Body of pancreas (tissue), 4 donors: ENCODE measurements at regions not wholly inside any gene's neighbourhood (a gene's known extent, or its start where the extent isn't known, plus 50 kb on each side); places are given as distances from the start of the nearest gene placed in this dataset.

Experiments used
- ATAC-seq: fragments of 150-250 bp; one replicate; pipeline ENCODE4 v1.9.1; 2016
- DNase-seq, 4 donors: peaks; one replicate each; pipeline ENCODE4 v3.0.0-alpha.2; 2019
- H3K27ac ChIP-seq, 4 donors: fragments of 200-600 bp; sonication (generic); 1 replicate in 3 of 4; 2 replicates in 1 of 4; pipeline versions ENCODE4 v1.5.1 to v1.6.1; 2016 to 2019; ENCODE audit warnings: mild to moderate bottlenecking in 1 of 4, mixed read lengths in 1 of 4, moderate library complexity in 1 of 4
- H3K27me3 ChIP-seq, 2 donors: fragments of 200-600 bp; sonication (generic); one replicate each; pipeline ENCODE4 v1.6.0; 2016; ENCODE audit warnings: mild to moderate bottlenecking in 1 of 2
- H3K36me3 ChIP-seq, 2 donors: fragments of 200-600 bp; sonication (generic); replicated peaks in 1 of 2; 2 replicates each; pipeline ENCODE4 v1.5.1; 2016; ENCODE audit warnings: low read depth in 2 of 2; ENCODE audit not compliant: insufficient read depth in 1 of 2
- H3K4me1 ChIP-seq: fragments of 200-600 bp; sonication (generic); one replicate; pipeline ENCODE4 v1.6.0; 2016
- H3K4me3 ChIP-seq, 2 donors: fragments of 200-600 bp; sonication (generic); 1 replicate in 1 of 2; 2 replicates in 1 of 2; pipeline ENCODE4 v1.5.1; 2016 to 2019
- H3K9me3 ChIP-seq, 3 donors: fragments of 200-600 bp; sonication (generic); 1 replicate in 2 of 3; 2 replicates in 1 of 3; pipeline ENCODE4 v1.5.1; 2016
- POLR2A ChIP-seq, 3 donors: fragments of 450-650 bp; IDR thresholded peaks; one replicate each; pipeline ENCODE4 v1.6.1; 2016; ENCODE audit warnings: antibody characterized with exemption in 3 of 3, mild to moderate bottlenecking in 2 of 3
- WGBS, 2 donors: methylation state at CpG; one replicate each; pipeline ENCODE4 v1.1.5; 2017; 5-methylcytosine and 5-hydroxymethylcytosine counted together
- intact Hi-C: fragments of 100-400 bp; cut with DNase I; formaldehyde crosslinking; loops from one replicate; pipeline ENCODE4 v1.15.1; 2023
- TF ChIP-seq, protein P1 (sequence below), 7 experiments: fragments of 450-650 bp in 4 of 7; fragments of 200-600 bp in 3 of 7; sonication (generic) in 3 of 7; IDR thresholded peaks; one replicate each; pipeline ENCODE4 v1.5.1; 2016 to 2019; ENCODE audit warnings: antibody characterized with exemption in 7 of 7

- ATAC-seq (no peak), DNase-seq (peak in 3 of 4 donors; percentile 17 to 32 (median 22))
- Histone ChIP-seq H3K27ac (peak overlapping the region in 3 of 4 donors; percentile 78 to 86 (median 79)), H3K36me3 (no peaks in the 10 kb centered on the region), H3K4me1 (peaks cover 53% of the 10 kb centered on the region), H3K9me3 (no peaks in the 10 kb centered on the region), H3K27me3 (no peaks in the 10 kb centered on the region), H3K4me3 (no peak overlapping the region)
- WGBS, 2 donors: 90% methylated on average over 8 of the region's 8 CpGs; no CpG with 5 or more reads in 1 of the 2 donors
- intact Hi-C loops: loop anchor here (10.0 kb wide), 1 partner anchor 163 kb away; the partner anchor contains the start of gene ALDH1A3
- TF ChIP-seq, protein P1, sequence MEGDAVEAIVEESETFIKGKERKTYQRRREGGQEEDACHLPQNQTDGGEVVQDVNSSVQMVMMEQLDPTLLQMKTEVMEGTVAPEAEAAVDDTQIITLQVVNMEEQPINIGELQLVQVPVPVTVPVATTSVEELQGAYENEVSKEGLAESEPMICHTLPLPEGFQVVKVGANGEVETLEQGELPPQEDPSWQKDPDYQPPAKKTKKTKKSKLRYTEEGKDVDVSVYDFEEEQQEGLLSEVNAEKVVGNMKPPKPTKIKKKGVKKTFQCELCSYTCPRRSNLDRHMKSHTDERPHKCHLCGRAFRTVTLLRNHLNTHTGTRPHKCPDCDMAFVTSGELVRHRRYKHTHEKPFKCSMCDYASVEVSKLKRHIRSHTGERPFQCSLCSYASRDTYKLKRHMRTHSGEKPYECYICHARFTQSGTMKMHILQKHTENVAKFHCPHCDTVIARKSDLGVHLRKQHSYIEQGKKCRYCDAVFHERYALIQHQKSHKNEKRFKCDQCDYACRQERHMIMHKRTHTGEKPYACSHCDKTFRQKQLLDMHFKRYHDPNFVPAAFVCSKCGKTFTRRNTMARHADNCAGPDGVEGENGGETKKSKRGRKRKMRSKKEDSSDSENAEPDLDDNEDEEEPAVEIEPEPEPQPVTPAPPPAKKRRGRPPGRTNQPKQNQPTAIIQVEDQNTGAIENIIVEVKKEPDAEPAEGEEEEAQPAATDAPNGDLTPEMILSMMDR (IDR thresholded peaks at IDR 0.05): no peak
- no peak for TF ChIP-seq POLR2A (IDR thresholded peaks at IDR 0.05)
Observed at GRCh38 chr15:100712226-100712625, 109.8 kb downstream of the ASB7 start.

DNA sequence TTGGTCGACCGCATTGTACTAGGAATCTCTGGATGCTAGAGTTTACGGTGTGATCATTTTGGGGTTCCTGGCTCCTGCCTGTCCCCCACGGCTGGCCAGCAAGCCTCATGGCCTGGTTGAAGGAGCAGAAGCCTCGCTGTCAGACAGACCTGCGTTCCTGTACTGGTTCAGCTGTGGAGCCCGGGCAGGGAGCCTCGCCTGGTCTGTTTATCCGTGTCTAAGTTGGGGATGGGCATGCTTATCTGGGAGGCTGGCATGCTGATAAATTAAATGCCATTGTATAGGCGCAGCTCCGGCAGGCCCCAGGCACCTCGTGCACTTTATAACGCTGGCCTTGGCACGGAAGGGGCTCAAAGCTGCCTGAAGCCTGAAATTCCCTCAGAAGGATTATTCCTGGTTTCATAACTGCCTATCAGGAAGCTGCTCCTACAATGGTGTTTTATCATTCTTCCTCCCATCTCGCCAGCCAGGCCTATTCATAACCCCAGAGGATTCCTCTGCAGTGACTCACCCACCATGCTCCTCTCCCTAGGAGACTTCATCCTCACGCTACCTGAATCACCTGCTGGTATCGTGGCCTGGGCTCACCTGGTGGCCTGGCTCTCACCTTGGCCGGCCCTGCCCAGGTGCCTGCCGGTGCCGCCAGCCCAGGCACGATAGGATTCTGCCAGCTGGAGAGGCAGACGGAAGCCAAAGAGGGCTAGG lies 110.9 kb downstream of the ASB7 start:
- intact Hi-C loops: loop anchor here (10.0 kb wide), 1 partner anchor 161 kb away; the partner anchor contains the start of gene ALDH1A3
- WGBS, 2 donors: 55 to 68% methylated on average over 15 to 21 of the region's 22 CpGs
- peak; percentile 78 for ATAC-seq

DNA sequence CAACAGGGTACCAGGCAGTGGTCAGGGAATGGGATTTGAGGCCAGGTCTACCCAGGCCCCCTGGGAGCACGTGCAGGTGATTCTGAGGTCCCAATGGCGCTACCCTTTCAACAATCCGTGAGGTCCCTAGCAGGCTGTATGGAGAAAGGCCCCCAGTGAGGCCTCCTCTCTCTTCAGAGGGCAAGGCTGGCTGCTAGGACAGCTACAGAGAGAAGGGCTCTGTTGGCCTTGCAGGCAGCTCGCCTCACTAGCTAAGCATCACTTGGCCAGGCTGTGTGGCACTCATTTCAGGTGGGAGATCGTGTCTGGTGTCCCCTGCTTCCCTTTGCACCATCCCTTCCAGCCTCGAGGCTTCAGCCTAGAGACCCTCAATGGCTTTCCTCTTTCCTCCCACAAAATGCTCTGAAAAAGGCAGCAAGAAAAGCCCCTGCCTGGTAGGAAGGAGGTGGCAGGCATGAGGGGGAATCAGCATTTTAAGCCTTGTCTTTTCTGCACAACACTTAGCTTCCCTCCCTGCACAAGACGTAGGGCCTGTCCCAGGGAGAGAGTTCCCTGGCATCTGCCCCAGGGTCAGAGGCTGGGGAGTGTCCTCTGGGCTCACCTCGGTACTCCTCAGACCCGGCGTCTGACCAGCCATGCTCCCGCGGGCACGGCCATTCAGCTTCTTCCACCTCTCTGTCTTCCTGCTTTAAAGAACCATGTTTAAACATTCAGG lies 111.8 kb downstream of the ASB7 start:
- intact Hi-C loops: loop anchor here (10.0 kb wide), 1 partner anchor 161 kb away; the partner anchor contains the start of gene ALDH1A3
- no peak overlapping the region for H3K4me3 ChIP-seq
- no peak for DNase-seq
- H3K4me1 ChIP-seq: peaks cover 66% of the 10 kb centered on the region
- WGBS, 2 donors: 69 to 85% methylated on average over 8 to 12 of the region's 13 CpGs
- TF ChIP-seq POLR2A (IDR thresholded peaks at IDR 0.05): no peak
- TF ChIP-seq, protein P1 (IDR thresholded peaks at IDR 0.05): no peak
- no peaks in the 10 kb centered on the region for H3K9me3 ChIP-seq
- H3K27ac ChIP-seq: peak overlapping the region; percentile 69 to 86 (median 78)
- no peak for ATAC-seq
- H3K36me3 ChIP-seq: no peaks in the 10 kb centered on the region
- no peaks in the 10 kb centered on the region for H3K27me3 ChIP-seq

More for the DNA sequence above, 110.9 kb downstream of the ASB7 start:
- Histone ChIP-seq H3K4me1 (peaks cover 62% of the 10 kb centered on the region), H3K27me3 (no peaks in the 10 kb centered on the region), H3K36me3 (no peaks in the 10 kb centered on the region), H3K27ac (peak overlapping the region; percentile 69 to 86 (median 78)), H3K4me3 (no peak overlapping the region), H3K9me3 (no peaks in the 10 kb centered on the region)
- peak in 1 of 3 donors; percentile 23 for TF ChIP-seq POLR2A (IDR thresholded peaks at IDR 0.05)
- TF ChIP-seq, protein P1 (IDR thresholded peaks at IDR 0.05): no peak
- peak; percentile 51 to 76 (median 66) for DNase-seq

DNA sequence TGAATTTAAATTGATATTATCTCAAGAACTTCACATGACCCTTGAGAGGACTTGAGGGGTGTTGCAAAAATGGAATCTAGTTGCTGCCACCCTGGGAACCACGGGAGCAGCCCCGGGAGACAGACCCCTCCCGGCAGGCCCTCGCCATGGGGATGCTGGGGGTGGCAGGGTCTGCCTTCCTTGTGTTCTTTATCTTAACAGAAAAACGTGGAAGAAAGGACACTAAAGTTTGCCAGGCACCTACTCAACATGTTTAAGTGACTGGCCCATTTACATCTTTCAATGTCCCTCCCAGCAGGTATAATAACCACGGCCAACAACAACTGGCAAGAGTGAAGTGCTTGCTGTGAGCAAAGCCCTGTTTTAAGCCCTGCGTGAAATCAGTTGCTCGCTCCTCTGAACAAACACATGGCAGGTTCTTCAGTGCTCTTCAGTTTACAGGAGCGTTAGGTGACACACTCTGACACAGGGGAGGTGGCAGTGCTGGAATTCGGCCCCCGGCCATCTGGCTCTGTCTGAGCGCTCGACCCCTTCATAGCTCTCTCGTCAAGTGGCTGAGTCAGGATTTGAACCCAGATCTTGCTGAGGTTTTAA lies 112.5 kb downstream of the ASB7 start:
- Histone ChIP-seq H3K4me3 (no peak overlapping the region), H3K9me3 (no peaks in the 10 kb centered on the region), H3K27me3 (no peaks in the 10 kb centered on the region), H3K27ac (peak overlapping the region; percentile 39 to 86 (median 78)), H3K4me1 (peaks cover 66% of the 10 kb centered on the region), H3K36me3 (no peaks in the 10 kb centered on the region)
- intact Hi-C loops: loop anchor here (10.0 kb wide), 1 partner anchor 160 kb away; the partner anchor contains the start of gene ALDH1A3
- WGBS, 2 donors: 71 to 72% methylated on average over 14 of the region's 14 CpGs
- ATAC-seq: no peak
- no peak for TF ChIP-seq POLR2A (IDR thresholded peaks at IDR 0.05)
- TF ChIP-seq, protein P1 (IDR thresholded peaks at IDR 0.05): no peak
- DNase-seq: peak in 1 of 4 donors; percentile 11
